Dendritic cell treated with granulocyte-macrophage colony-stimulating factor and Interleukin-4, amounts not matched to agents 40 ng/mL and 50 ng/mL, for 4 days (primary cell): ENCODE measurements at regions not wholly inside any gene's neighbourhood (a gene's known extent, or its start where the extent isn't known, plus 50 kb on each side); places are given as distances from the start of the nearest gene placed in this dataset.

ENCODE experiments used
- H3K27ac Mint-ChIP-seq: one replicate; pipeline ENCODE4 v1.8.0; 2022; ENCODE audit warnings: mild to moderate bottlenecking, mixed read lengths
- H3K27me3 Mint-ChIP-seq: one replicate; pipeline ENCODE4 v1.8.0; 2022; ENCODE audit warnings: mild to moderate bottlenecking, mixed read lengths
- H3K36me3 Mint-ChIP-seq: one replicate; pipeline ENCODE4 v1.8.0; 2022; ENCODE audit warnings: low read depth, mixed read lengths
- H3K4me1 Mint-ChIP-seq: one replicate; pipeline ENCODE4 v1.8.0; 2022; ENCODE audit warnings: low read depth, mixed read lengths
- H3K4me3 Mint-ChIP-seq: one replicate; pipeline ENCODE4 v1.8.0; 2022; ENCODE audit warnings: mild to moderate bottlenecking, moderate library complexity, mixed read lengths
- H3K9me3 Mint-ChIP-seq: one replicate; pipeline ENCODE4 v1.8.0; 2022; ENCODE audit warnings: mixed read lengths
- intact Hi-C: fragments of 100-400 bp; cut with micrococcal nuclease; formaldehyde crosslinking; loops from one replicate; pipeline ENCODE4 v1.15.0; 2022

DNA sequence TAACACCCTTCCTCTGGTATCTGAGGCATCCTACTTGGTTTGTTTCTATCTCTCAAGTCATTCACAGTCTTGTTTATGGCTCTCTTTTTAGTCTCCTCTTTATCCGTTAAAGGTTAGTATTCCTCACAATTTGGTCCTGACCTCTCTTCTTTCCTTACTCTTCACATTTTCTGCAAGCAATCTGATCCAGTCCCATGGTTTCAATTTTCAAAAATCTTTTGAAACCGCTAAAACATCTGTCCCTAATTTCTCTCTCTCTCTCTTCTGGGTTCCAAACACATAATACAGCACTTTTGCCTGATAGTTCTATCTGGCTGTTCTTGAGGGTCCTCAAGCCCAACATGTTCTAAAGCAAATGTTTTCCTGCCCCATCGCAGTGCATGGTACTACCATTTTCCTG is 149.0 kb downstream of the SERPINI1 start:
- intact Hi-C loops, result loop anchor here (10.0 kb wide), 1 partner anchor 500 kb away; the partner anchor contains the start of gene ZBBX
- Mint-ChIP-seq H3K9me3 (no peaks in the 10 kb centered on the region), H3K4me3 (no peak overlapping the region), H3K36me3 (no peaks in the 10 kb centered on the region), H3K27me3 (peaks cover 3% of the 10 kb centered on the region), H3K4me1 (no peaks in the 10 kb centered on the region), H3K27ac (no peak overlapping the region)

DNA sequence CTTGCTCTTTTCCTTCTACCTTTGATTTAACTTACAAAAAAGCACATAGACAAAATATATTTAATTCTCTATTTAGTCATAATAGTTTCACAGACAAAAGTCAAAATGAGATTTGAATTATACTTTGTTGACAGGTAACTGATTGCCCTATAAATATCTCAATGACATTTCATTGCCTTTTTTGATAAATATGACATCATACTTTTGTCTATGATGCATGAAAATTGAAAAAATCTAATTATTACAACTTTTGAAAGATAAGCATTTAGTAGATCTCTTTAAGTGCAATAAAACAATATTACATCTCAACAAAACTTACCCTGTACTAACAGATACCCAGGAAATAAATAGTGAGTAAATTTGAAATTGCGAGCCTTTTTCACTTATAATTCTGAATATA is 147.9 kb downstream of the SERPINI1 start:
- Mint-ChIP-seq H3K27me3 (peaks cover 3% of the 10 kb centered on the region), H3K9me3 (no peaks in the 10 kb centered on the region), H3K4me1 (no peaks in the 10 kb centered on the region), H3K27ac (no peak overlapping the region), H3K36me3 (no peaks in the 10 kb centered on the region), H3K4me3 (no peak overlapping the region)
- intact Hi-C loops, result loop anchor here (10.0 kb wide), 1 partner anchor 499 kb away; the partner anchor contains the start of gene ZBBX

DNA sequence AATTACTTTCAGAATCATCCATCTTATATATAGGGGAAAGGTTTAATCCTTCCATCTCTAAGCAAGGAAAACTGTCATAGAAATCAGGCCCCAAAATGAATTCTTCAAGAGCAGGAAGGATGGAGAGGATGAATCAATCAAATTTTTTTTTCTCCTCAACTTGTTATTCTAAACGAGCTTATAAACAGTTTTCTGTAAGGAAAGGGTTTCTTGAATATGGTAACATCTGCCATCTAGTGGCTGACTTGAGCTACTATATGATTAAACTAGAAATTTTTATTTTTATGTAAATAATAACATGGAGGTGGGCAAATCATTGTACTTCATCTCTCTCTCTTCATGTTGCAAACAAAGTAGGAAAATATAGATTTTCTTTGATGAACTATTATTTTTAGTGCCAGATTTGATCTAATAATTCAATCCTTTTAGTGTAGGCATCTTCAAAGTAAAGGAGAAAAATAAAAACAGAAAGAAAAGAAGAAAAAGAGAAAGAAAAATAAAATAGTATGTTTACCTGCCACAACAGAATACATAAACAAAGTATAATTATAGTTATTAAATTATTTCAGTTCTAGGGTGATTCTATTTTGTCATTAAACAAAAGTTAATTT is 146.6 kb downstream of the SERPINI1 start:
- intact Hi-C loops, result loop anchor here (1.0 to 10.0 kb wide), 2 partner anchors 45 to 497 kb away; partner anchors contain the start of gene ZBBX
- H3K4me3 Mint-ChIP-seq, result no peak overlapping the region

DNA sequence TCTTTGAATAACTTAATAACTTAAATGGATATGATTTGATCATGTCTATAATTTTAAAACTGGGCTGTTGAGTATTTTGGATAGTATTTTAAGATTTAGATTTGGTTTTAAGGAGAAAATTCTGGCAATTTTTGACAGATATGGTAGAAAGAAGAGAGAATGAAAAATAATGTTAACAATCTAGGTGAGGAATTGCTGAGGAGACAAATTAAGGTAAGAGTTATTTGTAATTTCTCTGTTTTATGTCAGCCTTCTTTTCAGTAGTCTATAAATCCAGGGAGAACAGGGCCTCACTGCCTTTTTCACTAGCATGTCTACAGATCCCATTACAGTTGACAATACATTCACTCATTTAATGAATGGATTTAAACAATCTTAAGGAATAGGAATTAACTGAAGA is 144.7 kb downstream of the SERPINI1 start:
- Mint-ChIP-seq H3K4me3 (no peak overlapping the region), H3K9me3 (no peaks in the 10 kb centered on the region), H3K36me3 (no peaks in the 10 kb centered on the region), H3K27me3 (peaks cover 3% of the 10 kb centered on the region), H3K27ac (no peak overlapping the region), H3K4me1 (peaks cover 13% of the 10 kb centered on the region)
- intact Hi-C loops, result loop anchor here (10.0 kb wide), 1 partner anchor 495 kb away; the partner anchor contains the start of gene ZBBX

More for the DNA sequence above, 146.6 kb downstream of the SERPINI1 start:
- H3K9me3 Mint-ChIP-seq, result no peaks in the 10 kb centered on the region
- peaks cover 4% of the 10 kb centered on the region for H3K4me1 Mint-ChIP-seq
- H3K27me3 Mint-ChIP-seq, result peaks cover 3% of the 10 kb centered on the region
- no peaks in the 10 kb centered on the region for H3K36me3 Mint-ChIP-seq
- no peak overlapping the region for H3K27ac Mint-ChIP-seq

DNA sequence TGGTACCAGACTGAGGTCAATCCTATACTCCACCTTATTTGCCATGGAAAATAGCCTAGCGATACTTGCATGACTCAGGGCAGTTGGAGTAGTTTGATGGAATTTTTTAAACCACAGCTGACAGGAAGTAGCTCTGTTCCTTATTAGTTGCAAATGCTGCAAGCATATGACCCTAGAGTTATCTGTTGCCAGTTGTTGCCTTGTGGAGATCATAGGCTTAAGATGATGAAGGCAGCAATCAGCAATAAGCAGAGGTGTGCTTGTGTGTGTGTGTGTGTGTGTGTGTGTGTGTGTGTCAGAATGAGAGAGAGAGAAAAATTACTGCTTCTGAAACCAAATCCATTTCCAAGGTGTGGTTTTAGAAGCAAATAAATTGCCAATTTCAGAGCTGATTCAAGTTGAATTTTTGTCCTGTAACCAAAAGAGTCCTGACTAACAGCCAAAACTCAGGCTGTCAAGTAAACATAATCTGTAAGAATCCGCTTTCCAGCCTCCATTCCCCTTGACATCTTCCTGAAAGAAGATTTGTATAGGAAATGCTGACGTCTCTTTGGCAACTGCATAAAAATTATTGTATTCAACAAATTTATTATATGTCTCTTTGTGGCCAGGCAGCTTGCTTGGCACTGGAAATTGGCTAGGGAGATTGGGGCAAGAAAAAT is 141.2 kb downstream of the SERPINI1 start:
- Mint-ChIP-seq H3K27me3 (no peaks in the 10 kb centered on the region), H3K4me1 (peaks cover 30% of the 10 kb centered on the region), H3K27ac (no peak overlapping the region), H3K9me3 (no peaks in the 10 kb centered on the region), H3K4me3 (no peak overlapping the region), H3K36me3 (no peaks in the 10 kb centered on the region)
- intact Hi-C loops, result no loop called here
